A673 (cell line): ENCODE measurements at regions not wholly inside any gene's neighbourhood (a gene's known extent, or its start where the extent isn't known, plus 50 kb on each side); places are given as distances from the start of the nearest gene placed in this dataset.
"Not testable (repeated sequence)": the region's sequence is repeated elsewhere in the genome, so short reads cannot be mapped to it uniquely, and the experiment has no call there.

Source experiments
- BruUV-seq: library from RNA; stranded (reverse); fragments of 400-500 nt; replicated peaks from 2 replicates; lab custom pipeline; 2021; lab: Mats Ljungman, UMichigan
- CTCF ChIA-PET: fragments of 300-600 bp; sonication (Branson Sonifier 250); formaldehyde crosslinking; loops from one replicate; lab custom pipeline; 2022; ENCODE audit warnings: antibody characterized with exemption; lab: Charles Lee
- POLR2A ChIA-PET: fragments of 300-600 bp; sonication (Branson Sonifier 250); formaldehyde crosslinking; loops from one replicate; lab custom pipeline; 2022; ENCODE audit warnings: antibody characterized with exemption; ENCODE audit not compliant: low non-redundant PET; lab: Charles Lee
- DNase-seq: peaks from one replicate; pipeline ENCODE4 v3.0.0-alpha.2; 2015; ENCODE audit warnings: low spot score
- H3K27ac ChIP-seq: fragments of 200-600 bp; sonication (generic); 2 replicates; pipeline ENCODE4 v1.5.1; 2016; ENCODE audit warnings: mixed run types, low read depth, mild to moderate bottlenecking, mixed read lengths, antibody characterized with exemption, low read length; ENCODE audit not compliant: poor library complexity, severe bottlenecking
- H3K27me3 ChIP-seq: fragments of 200-600 bp; sonication (generic); replicated peaks from 2 replicates; pipeline ENCODE4 v1.6.1; 2017; ENCODE audit warnings: mixed run types, low read depth, mild to moderate bottlenecking, mixed read lengths, antibody characterized with exemption, low read length; ENCODE audit not compliant: insufficient read depth, poor library complexity
- H3K36me3 ChIP-seq: fragments of 200-600 bp; sonication (generic); 2 replicates; pipeline ENCODE4 v1.6.1; 2016; ENCODE audit warnings: mixed run types, mild to moderate bottlenecking, mixed read lengths, antibody characterized with exemption, low read length; ENCODE audit not compliant: insufficient read depth, poor library complexity, severe bottlenecking
- H3K4me1 ChIP-seq: fragments of 200-600 bp; sonication (generic); 2 replicates; pipeline ENCODE4 v1.6.1; 2017; ENCODE audit warnings: mixed run types, mild to moderate bottlenecking, mixed read lengths, antibody characterized with exemption, low read length; ENCODE audit not compliant: insufficient read depth, poor library complexity, severe bottlenecking
- H3K4me3 ChIP-seq: fragments of 200-600 bp; sonication (generic); 2 replicates; pipeline ENCODE4 v1.5.1; 2016; ENCODE audit warnings: low read depth, mixed run types, mild to moderate bottlenecking, mixed read lengths, low read length; ENCODE audit not compliant: poor library complexity, severe bottlenecking
- H3K9me3 ChIP-seq: fragments of 200-600 bp; sonication (generic); 2 replicates; pipeline ENCODE4 v1.6.1; 2016; ENCODE audit warnings: mixed run types, low read depth, mild to moderate bottlenecking, mixed read lengths, antibody characterized with exemption, low read length; ENCODE audit not compliant: poor library complexity, severe bottlenecking
- EZH2 ChIP-seq: fragments of 200-600 bp; sonication (generic); IDR thresholded peaks from 2 replicates; pipeline ENCODE4 v1.6.1; 2017; ENCODE audit warnings: borderline replicate concordance, low read depth, mild to moderate bottlenecking, mixed read lengths, antibody characterized with exemption, low read length; ENCODE audit not compliant: poor library complexity, severe bottlenecking
- intact Hi-C: fragments of 100-400 bp; cut with micrococcal nuclease; formaldehyde crosslinking; loops from one replicate; pipeline ENCODE4 v1.10.0; 2022; ENCODE audit not compliant: unreplicated experiment
- TF ChIP-seq, protein P1 (sequence below): fragments of 300-800, 200-600 bp; sonication (generic); conservative IDR thresholded peaks from 2 replicates; pipeline ENCODE4 v1.5.1; 2017; ENCODE audit warnings: low read depth, mild to moderate bottlenecking, antibody characterized with exemption, low read length, moderate library complexity, mixed read lengths

- no peak for DNase-seq
- no peak for TF ChIP-seq EZH2
- TF ChIP-seq, protein P1, sequence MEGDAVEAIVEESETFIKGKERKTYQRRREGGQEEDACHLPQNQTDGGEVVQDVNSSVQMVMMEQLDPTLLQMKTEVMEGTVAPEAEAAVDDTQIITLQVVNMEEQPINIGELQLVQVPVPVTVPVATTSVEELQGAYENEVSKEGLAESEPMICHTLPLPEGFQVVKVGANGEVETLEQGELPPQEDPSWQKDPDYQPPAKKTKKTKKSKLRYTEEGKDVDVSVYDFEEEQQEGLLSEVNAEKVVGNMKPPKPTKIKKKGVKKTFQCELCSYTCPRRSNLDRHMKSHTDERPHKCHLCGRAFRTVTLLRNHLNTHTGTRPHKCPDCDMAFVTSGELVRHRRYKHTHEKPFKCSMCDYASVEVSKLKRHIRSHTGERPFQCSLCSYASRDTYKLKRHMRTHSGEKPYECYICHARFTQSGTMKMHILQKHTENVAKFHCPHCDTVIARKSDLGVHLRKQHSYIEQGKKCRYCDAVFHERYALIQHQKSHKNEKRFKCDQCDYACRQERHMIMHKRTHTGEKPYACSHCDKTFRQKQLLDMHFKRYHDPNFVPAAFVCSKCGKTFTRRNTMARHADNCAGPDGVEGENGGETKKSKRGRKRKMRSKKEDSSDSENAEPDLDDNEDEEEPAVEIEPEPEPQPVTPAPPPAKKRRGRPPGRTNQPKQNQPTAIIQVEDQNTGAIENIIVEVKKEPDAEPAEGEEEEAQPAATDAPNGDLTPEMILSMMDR = no peak
- H3K36me3 ChIP-seq = no peaks in the 10 kb centered on the region
- H3K27me3 ChIP-seq = no peaks in the 10 kb centered on the region
- no peaks in the 10 kb centered on the region for H3K4me1 ChIP-seq
- intact Hi-C loops = no loop called here
- H3K9me3 ChIP-seq = no peaks in the 10 kb centered on the region
- CTCF ChIA-PET = no interaction called here
- no peak overlapping the region for H3K4me3 ChIP-seq
- no peak overlapping the region for H3K27ac ChIP-seq
- POLR2A ChIA-PET = no interaction called here
- no TSS peak for BruUV-seq
Observed at GRCh38 chr14:58772794-58773620, 135.2 kb downstream of the DACT1 start.

DNA sequence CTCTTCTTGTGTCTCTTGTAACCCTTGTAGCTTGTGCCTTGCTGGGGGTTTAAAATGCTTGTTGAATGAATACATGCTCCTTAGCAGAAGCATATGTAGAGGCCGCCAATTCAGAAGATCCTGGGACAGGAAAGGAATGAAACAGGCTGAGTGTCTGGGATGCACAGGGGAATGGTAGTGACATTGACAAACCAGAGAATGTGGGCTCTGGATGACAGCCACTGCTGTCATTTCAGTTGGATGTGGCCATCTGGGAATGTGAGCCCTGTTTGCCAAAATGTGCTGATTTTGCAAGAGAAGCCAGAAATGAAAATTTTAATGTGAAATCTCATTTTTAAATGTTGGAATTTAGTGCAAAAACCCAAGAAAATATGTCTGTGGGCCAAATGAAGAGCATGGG, 136.8 kb downstream of the DACT1 start:
- no peak for DNase-seq
- ChIA-PET POLR2A (no interaction called here), CTCF (no interaction called here)
- intact Hi-C loops = no loop called here
- Histone ChIP-seq H3K4me1 (no peaks in the 10 kb centered on the region), H3K27ac (no peak overlapping the region), H3K9me3 (no peaks in the 10 kb centered on the region), H3K27me3 (no peaks in the 10 kb centered on the region), H3K4me3 (no peak overlapping the region), H3K36me3 (no peaks in the 10 kb centered on the region)
- no TSS peak for BruUV-seq
- TF ChIP-seq EZH2 = no peak
- TF ChIP-seq, protein P1 = no peak

- BruUV-seq, CTCF ChIA-PET, POLR2A ChIA-PET: not testable (repeated sequence)
Observed at GRCh38 chr14:58775130-58775529, 137.4 kb downstream of the DACT1 start.

DNA sequence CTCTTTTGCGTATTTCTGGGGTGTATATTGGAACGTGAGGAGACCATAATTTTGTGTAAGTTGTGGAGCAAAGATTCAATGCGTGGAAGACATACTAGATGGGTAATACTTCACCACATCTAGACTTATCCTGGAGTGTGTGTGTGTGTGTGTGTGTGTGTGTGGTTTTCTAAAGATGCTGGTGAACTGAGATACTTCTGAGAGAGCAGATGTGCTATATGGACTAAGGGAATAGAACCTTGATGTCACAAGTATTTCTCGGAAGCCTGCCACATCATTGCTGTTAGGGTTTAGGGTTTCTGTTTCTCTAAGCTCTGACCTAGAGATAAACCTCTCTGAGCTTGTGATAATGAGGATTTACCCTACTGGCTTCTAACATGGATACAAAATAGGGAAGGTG, 138.8 kb downstream of the DACT1 start:
- no peak for DNase-seq
- Histone ChIP-seq H3K4me3 (no peak overlapping the region), H3K27me3 (no peaks in the 10 kb centered on the region), H3K4me1 (no peaks in the 10 kb centered on the region), H3K36me3 (no peaks in the 10 kb centered on the region), H3K9me3 (no peaks in the 10 kb centered on the region), H3K27ac (no peak overlapping the region)
- no TSS peak for BruUV-seq
- intact Hi-C loops = no loop called here
- ChIA-PET POLR2A (no interaction called here), CTCF (no interaction called here)
- TF ChIP-seq, protein P1 = no peak
- TF ChIP-seq EZH2 = no peak

More at GRCh38 chr14:58775130-58775529, 137.4 kb downstream of the DACT1 start:
- DNase-seq, H3K4me1 ChIP-seq, H3K27ac ChIP-seq, H3K36me3 ChIP-seq, intact Hi-C loops, H3K27me3 ChIP-seq, H3K4me3 ChIP-seq, H3K9me3 ChIP-seq: not testable (repeated sequence)
